Forelimb muscle (tissue), 1 donor: ENCODE measurements at regions not wholly inside any gene's neighbourhood (a gene's known extent, or its start where the extent isn't known, plus 50 kb on each side); places are given as distances from the start of the nearest gene placed in this dataset.

Source experiments
- DNase-seq: peaks from one replicate; pipeline ENCODE4 v3.0.0-alpha.2; 2013; ENCODE audit warnings: low read depth

DNA sequence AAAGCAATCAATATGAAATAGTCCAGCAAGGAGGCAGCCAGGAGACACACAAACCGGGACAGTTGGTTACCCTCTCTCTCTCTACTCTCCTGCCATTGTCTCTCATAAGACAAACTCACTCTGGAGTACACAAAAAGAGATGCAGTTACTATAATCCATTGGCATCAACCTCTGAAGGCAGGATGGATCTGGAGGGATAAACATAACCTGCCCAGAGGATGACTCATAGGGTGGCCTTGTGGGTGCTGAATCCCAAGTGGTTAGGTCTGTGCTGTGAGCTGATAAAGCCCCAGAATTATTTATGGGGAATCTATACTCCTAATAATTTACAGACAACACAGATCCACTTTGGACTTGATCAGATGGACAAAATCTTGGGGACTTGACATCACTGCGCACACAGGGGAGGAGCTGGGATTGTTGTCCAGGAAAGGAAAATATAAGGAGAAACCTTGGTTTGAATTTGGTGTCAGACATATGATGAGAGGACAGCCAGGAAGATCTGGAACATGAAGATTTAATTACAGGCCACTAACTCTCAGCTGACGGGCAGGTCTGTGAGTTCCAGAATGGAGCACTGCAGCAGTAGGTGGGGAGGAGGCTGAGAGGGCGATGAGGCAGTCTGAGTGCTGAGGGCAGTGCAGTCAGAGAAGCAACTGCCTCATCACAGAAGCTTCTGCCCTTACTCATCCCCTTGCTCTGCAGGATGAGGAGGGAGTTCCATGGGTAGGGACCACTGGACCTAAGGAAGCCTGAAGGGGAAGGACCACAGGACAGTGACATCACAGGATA is 113.9 kb upstream of the PRSS58 start:
- DNase-seq: no peak

- DNase-seq: no peak
Measured at GRCh38 chr7:142365410-142365842, 107.6 kb upstream of the PRSS58 start.

DNA sequence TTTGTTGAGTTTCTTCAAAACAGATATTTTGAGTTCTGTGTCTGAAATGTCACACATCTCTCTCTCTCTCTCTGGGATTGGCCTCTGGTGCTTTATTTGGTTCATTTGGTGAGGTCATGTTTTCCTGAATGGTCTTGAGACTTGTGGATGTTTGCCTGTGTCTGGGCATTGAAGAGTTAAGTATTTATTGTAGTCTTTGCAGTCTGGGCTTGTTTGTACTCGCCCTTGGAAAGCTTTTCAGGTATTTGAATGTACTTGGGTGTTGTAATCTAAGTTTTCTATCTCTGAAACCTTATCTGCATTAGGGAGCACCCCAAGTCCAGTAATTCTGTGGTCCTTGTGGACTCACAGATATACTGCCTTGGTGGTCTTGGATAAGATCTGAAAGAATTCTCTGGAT is 106.7 kb upstream of the PRSS58 start:
- DNase-seq: no peak

- no peak for DNase-seq
Measured at GRCh38 chr7:142362349-142362748, 104.5 kb upstream of the PRSS58 start.

DNA sequence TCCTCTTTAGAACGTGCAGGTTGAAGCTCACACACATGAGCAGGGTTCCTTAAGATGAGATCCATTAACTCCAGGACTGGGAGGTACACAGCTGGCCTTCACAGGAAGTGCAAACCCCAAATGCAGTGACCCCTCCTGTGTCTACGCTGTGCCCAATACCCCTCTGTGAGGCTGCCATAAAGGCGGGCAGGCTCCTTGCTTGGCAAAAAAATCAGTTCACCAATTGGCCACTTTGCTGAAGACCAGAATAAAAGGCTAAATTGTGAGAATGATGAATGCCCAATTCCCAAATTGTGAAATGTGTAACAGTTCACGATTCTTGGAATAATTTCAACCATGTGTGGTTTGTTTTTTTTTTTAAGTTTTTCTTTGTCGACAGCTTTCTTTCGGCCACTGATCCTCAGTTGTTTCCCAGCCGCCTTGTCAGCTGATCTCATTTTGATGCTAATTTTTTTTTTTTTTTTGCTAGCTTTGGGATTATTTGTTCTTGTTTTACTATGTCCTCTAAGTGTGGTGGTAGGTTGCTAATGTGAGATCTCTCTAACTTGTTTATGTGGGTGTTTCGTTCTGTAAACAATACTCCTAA is 101.9 kb upstream of the PRSS58 start:
- no peak for DNase-seq

GRCh38 chr7:142357953-142358520 is 100.2 kb upstream of the PRSS58 start:
- peak; percentile 11 for DNase-seq

GRCh38 chr7:142356166-142356565 is 98.3 kb upstream of the PRSS58 start:
- DNase-seq: no peak

DNA sequence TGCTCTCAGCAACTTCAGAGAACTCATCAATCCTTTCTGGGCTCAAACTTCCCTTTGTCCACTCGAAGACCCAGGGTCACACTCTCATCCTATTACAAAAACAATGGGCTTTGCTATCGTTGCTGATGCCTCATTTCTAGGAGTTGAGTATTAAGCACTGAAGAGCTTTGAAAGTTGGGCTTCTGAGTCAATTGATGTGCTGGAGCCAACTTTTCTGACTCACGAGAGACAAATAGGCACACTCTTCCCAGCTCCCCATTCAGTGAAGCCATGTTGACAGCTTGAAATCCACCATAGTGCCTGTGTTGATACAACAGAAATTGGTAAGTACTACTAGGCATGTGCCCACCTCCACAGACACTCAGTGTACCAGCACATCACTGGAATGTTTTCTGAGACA is 97.5 kb upstream of the PRSS58 start:
- no peak for DNase-seq

- no peak for DNase-seq
Measured at GRCh38 chr7:142353147-142354060, 95.5 kb upstream of the PRSS58 start.

DNA sequence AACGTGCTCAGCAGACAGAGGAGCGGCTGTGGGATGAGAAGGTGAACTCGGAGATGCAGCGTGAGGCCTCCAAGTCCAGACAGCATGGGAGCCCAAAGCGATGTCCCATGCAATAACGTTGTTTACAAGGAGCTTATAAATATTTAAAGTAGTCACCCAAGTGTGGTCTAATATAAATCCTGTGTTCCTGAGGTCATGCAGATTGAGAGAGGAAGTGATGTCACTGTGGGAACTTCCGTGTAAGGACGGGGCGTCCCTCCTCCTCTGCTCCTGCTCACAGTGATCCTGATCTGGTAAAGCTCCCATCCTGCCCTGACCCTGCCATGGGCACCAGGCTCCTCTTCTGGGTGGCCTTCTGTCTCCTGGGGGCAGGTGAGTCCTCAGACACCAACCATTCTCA is 94.7 kb upstream of the PRSS58 start:
- DNase-seq: no peak

GRCh38 chr7:142351145-142351544 is 93.3 kb upstream of the PRSS58 start:
- no peak for DNase-seq

- no peak for DNase-seq
Measured at GRCh38 chr7:142349670-142350405, 92.0 kb upstream of the PRSS58 start.

- no peak for DNase-seq
Measured at GRCh38 chr7:142348921-142349405, 91.1 kb upstream of the PRSS58 start.

DNA sequence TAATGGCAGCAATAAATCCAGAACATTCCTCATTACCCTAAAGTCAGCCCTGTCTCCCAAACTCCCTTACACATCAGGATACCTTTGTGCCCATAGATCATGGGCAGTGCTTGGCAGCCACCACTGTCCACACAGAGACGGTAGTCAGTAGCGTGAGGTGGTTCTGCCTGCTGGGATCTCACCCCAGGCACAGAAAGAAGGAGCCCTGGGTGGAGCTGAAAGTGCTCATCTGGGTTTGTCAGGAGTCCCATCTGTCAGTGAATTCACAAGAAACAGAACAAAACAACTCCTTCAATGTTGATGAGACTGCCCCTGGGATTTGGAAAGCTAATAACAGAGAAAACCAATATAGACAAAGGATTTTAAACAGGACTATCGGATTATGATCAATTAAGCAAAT is 90.2 kb upstream of the PRSS58 start:
- DNase-seq: no peak

GRCh38 chr7:142347091-142347490 is 89.2 kb upstream of the PRSS58 start:
- DNase-seq: no peak

- no peak for DNase-seq
Measured at GRCh38 chr7:142345811-142346210, 88.0 kb upstream of the PRSS58 start.

- peak; percentile 17 for DNase-seq
Measured at GRCh38 chr7:142338633-142339501, 81.0 kb upstream of the PRSS58 start.

GRCh38 chr7:142337054-142338001 is 79.5 kb upstream of the PRSS58 start:
- DNase-seq: peak; percentile 6

- DNase-seq: no peak
Measured at GRCh38 chr7:142334806-142335205, 76.9 kb upstream of the PRSS58 start.
